ENCODE measurements at regions not wholly inside any gene's neighbourhood (a gene's known extent, or its start where the extent isn't known, plus 50 kb on each side); places are given as distances from the start of the nearest gene placed in this dataset.

DNA sequence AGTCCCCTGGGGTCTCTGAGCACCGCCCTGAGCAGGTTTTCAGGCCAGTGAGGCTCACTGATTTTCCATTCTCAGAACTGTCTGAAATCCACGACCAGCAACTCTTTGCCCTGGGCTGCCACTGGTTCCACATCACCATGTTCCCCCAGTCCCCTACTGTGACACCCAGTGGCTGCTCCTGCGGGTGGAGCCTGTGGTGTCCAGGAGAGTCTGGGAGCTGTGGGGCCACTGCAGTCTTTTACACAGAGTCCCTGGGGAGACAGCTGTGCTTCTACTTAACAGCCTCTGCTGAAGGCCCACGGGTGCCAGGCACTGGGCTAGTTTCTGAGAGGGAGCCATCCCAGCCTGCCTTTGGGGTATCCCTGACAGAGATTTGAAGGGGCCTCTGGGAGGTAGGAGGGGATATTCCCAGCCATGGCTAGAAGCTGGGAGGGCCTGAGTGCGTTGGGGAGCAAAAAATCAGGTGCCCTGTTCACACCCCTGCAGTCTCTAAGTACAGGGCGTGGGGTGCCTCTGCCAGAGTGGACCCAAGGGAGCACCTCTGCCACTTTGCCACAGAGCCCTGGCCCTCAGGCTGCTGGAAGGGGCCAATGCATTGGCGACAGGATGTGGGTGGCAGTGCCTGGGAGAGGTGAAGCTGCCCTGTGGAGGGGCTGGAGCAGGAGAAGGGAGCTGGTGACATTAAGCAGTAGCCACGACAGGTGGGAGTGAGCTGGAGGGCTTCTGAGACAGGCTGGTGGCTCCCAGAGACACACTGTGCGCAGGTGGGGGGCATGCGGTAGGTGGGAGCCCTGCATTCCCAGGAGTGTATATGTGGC, 200.2 kb upstream of the ZNF536 start:
- Histone ChIP-seq H4K20me1 (ENCODE audit: control insufficient read depth, insufficient read depth) (no peaks in the 10 kb centered on the region), H3K4me1 (ENCODE audit: control insufficient read depth, insufficient read depth, low read length) (no peaks in the 10 kb centered on the region), H3K4me3 (no peak overlapping the region), H3K36me3 (ENCODE audit: control insufficient read depth in 2 of 2, insufficient read depth in 2 of 2, low read length in 1 of 2) (no peaks in the 10 kb centered on the region), H3K79me2 (ENCODE audit: control insufficient read depth, insufficient read depth, low read length) (no peaks in the 10 kb centered on the region), H3K27ac (ENCODE audit: control insufficient read depth, insufficient read depth) (no peak overlapping the region), H3K27me3 (replicated peaks in 1 of 2; ENCODE audit: control insufficient read depth in 2 of 2, insufficient read depth in 2 of 2, low read length in 1 of 2) (no peaks in the 10 kb centered on the region), H3K4me2 (ENCODE audit: control insufficient read depth, insufficient read depth) (no peak overlapping the region), H3K9ac (ENCODE audit: control insufficient read depth, insufficient read depth, low read length) (no peak overlapping the region), H2AFZ (ENCODE audit: control insufficient read depth, low read depth, low read length) (no peak overlapping the region), H3K9me3 (replicated peaks; ENCODE audit: control insufficient read depth, insufficient read depth, low read length) (no peaks in the 10 kb centered on the region)
- RAD21 ChIA-PET (ENCODE audit: unreplicated experiment), result no interaction called here
- ATAC-seq (no peak), DNase-seq (ENCODE audit: low read depth, low spot score) (no peak), FAIRE-seq (no peak)
- in situ Hi-C loops (cut with MboI) (no loop called here), intact Hi-C loops (cut with micrococcal nuclease; ENCODE audit: unreplicated experiment) (no loop called here)
- WGBS (ENCODE audit: insufficient coverage, insufficient replicate concordance, low lambda C conversion rate, missing lambda C conversion rate), result 19% methylated on average over 10 of the region's 10 CpGs
- BruUV-seq (replicated peaks), result no TSS peak
- POLR2A ChIA-PET, result no interaction called here
- TF ChIP-seq BHLHE40 (IDR thresholded peaks at IDR 0.05; ENCODE audit: borderline replicate concordance in 1 of 2, low read depth in 2 of 2, low read length in 1 of 2), result no peak
- no peak for TF ChIP-seq WRNIP1 (IDR thresholded peaks at IDR 0.05; ENCODE audit: borderline replicate concordance, low read depth, low read length)
- TF ChIP-seq, protein P1, sequence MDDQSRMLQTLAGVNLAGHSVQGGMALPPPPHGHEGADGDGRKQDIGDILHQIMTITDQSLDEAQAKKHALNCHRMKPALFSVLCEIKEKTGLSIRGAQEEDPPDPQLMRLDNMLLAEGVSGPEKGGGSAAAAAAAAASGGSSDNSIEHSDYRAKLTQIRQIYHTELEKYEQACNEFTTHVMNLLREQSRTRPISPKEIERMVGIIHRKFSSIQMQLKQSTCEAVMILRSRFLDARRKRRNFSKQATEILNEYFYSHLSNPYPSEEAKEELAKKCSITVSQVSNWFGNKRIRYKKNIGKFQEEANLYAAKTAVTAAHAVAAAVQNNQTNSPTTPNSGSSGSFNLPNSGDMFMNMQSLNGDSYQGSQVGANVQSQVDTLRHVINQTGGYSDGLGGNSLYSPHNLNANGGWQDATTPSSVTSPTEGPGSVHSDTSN (IDR thresholded peaks at IDR 0.05; ENCODE audit: insufficient replicate concordance, low read depth, low read length), result no peak
- no peak for TF ChIP-seq RELA (IDR thresholded peaks at IDR 0.05; ENCODE audit: borderline replicate concordance, partially characterized antibody)
- TF ChIP-seq, protein P2, sequence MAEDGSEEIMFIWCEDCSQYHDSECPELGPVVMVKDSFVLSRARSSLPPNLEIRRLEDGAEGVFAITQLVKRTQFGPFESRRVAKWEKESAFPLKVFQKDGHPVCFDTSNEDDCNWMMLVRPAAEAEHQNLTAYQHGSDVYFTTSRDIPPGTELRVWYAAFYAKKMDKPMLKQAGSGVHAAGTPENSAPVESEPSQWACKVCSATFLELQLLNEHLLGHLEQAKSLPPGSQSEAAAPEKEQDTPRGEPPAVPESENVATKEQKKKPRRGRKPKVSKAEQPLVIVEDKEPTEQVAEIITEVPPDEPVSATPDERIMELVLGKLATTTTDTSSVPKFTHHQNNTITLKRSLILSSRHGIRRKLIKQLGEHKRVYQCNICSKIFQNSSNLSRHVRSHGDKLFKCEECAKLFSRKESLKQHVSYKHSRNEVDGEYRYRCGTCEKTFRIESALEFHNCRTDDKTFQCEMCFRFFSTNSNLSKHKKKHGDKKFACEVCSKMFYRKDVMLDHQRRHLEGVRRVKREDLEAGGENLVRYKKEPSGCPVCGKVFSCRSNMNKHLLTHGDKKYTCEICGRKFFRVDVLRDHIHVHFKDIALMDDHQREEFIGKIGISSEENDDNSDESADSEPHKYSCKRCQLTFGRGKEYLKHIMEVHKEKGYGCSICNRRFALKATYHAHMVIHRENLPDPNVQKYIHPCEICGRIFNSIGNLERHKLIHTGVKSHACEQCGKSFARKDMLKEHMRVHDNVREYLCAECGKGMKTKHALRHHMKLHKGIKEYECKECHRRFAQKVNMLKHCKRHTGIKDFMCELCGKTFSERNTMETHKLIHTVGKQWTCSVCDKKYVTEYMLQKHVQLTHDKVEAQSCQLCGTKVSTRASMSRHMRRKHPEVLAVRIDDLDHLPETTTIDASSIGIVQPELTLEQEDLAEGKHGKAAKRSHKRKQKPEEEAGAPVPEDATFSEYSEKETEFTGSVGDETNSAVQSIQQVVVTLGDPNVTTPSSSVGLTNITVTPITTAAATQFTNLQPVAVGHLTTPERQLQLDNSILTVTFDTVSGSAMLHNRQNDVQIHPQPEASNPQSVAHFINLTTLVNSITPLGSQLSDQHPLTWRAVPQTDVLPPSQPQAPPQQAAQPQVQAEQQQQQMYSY (CRISPR knock-in tag; IDR thresholded peaks at IDR 0.05), result no peak
- TF ChIP-seq, protein P3, sequence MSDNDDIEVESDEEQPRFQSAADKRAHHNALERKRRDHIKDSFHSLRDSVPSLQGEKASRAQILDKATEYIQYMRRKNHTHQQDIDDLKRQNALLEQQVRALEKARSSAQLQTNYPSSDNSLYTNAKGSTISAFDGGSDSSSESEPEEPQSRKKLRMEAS (IDR thresholded peaks at IDR 0.05; ENCODE audit: low read depth, low read length), result no peak
- TF ChIP-seq FOXK2 (IDR thresholded peaks at IDR 0.05), result no peak
- TF ChIP-seq GABPA (IDR thresholded peaks at IDR 0.05; ENCODE audit: low read depth), result no peak
- no peak for TF ChIP-seq SPI1 (IDR thresholded peaks at IDR 0.05; ENCODE audit: borderline replicate concordance, insufficient read depth, low read depth, low read length)
- no peak for TF ChIP-seq BACH1 (IDR thresholded peaks at IDR 0.05; ENCODE audit: borderline replicate concordance)
- CTCF ChIA-PET, result no interaction called here
- SMC1A ChIA-PET (ENCODE audit: uncharacterized antibody, unreplicated experiment), result no interaction called here
